Endothelial cell of umbilical vein (primary cell): ENCODE measurements at regions not wholly inside any gene's neighbourhood (a gene's known extent, or its start where the extent isn't known, plus 50 kb on each side); places are given as distances from the start of the nearest gene placed in this dataset.

Experiments
- BruUV-seq: library from RNA; stranded (reverse); fragments of 400-500 nt; replicated peaks from 2 replicates; lab custom pipeline; 2021; lab: Mats Ljungman, UMichigan
- CTCF ChIA-PET: fragments of 300-600, 350-600 bp; sonication (Branson Sonifier 250); formaldehyde crosslinking; loops from one replicate; lab custom pipeline; 2021; ENCODE audit warnings: antibody characterized with exemption, inconsistent platforms; lab: Charles Lee
- POLR2A ChIA-PET: fragments of 300-600, 350-600 bp; sonication (Branson Sonifier 250); formaldehyde crosslinking; loops from one replicate; lab custom pipeline; 2021; ENCODE audit warnings: antibody characterized with exemption, inconsistent platforms; lab: Charles Lee
- DNase-seq: peaks from one replicate; pipeline ENCODE4 v3.0.0-alpha.2; 2011; ENCODE audit warnings: low read depth, low spot score
- FAIRE-seq: peaks from 2 replicates; lab custom pipeline; 2011; peaks lifted over from hg19 to GRCh38; lab: Jason Lieb, UNC
- H2AFZ ChIP-seq: 2 replicates; pipeline ENCODE4 v1.6.0; 2012; ENCODE audit warnings: low read depth, low read length, control low read depth, inconsistent platforms
- H3K27ac ChIP-seq: 2 replicates; pipeline ENCODE4 v1.5.1; 2011; ENCODE audit warnings: low read depth, mild to moderate bottlenecking, control low read depth, low read length, moderate library complexity; ENCODE audit not compliant: insufficient read depth
- H3K27me3 ChIP-seq, 2 experiments: 2 replicates each; pipeline versions ENCODE4 v1.6.0 to v1.6.1; 2011; ENCODE audit warnings: low read length in 2 of 2, mixed read lengths in 1 of 2; ENCODE audit not compliant: control insufficient read depth in 2 of 2, insufficient read depth in 2 of 2
- H3K36me3 ChIP-seq, 2 experiments: 2 replicates in 1 of 2; 3 replicates in 1 of 2; pipeline ENCODE4 v1.5.1; 2011; ENCODE audit warnings: low read length in 2 of 2, mild to moderate bottlenecking in 1 of 2, moderate library complexity in 1 of 2; ENCODE audit not compliant: control insufficient read depth in 2 of 2, insufficient read depth in 2 of 2; ENCODE audit errors: extremely low read depth in 1 of 2
- H3K4me1 ChIP-seq: 3 replicates; pipeline ENCODE4 v1.5.1; 2011; ENCODE audit warnings: mild to moderate bottlenecking, low read length; ENCODE audit not compliant: control insufficient read depth, insufficient read depth; ENCODE audit errors: extremely low read depth
- H3K4me2 ChIP-seq: 2 replicates; pipeline ENCODE4 v1.6.1; 2011; ENCODE audit warnings: low read length, control low read depth, mixed read lengths; ENCODE audit not compliant: insufficient read depth
- H3K4me3 ChIP-seq, 3 experiments: fragments of 200-600 bp in 1 of 3; sonication (generic), shearing (Covaris generic) in 1 of 3; replicated peaks in 1 of 3; 2 replicates each; pipeline ENCODE4 v1.5.1; 2011 to 2016; ENCODE audit warnings: control low read depth in 3 of 3, low read length in 3 of 3, mild to moderate bottlenecking in 2 of 3, inconsistent platforms in 1 of 3, low read depth in 1 of 3, moderate library complexity in 1 of 3; ENCODE audit not compliant: insufficient read depth in 1 of 3
- H3K79me2 ChIP-seq: 2 replicates; pipeline ENCODE4 v1.6.0; 2012; ENCODE audit warnings: low read length, inconsistent platforms; ENCODE audit not compliant: control insufficient read depth, insufficient read depth
- H3K9ac ChIP-seq: replicated peaks from 2 replicates; pipeline ENCODE3; 2011; ENCODE audit warnings: low read length, control low read depth; ENCODE audit not compliant: insufficient read depth; ENCODE audit errors: extremely low read depth
- H3K9me1 ChIP-seq: replicated peaks from 3 replicates; pipeline ENCODE4 v1.6.0; 2011; ENCODE audit warnings: mild to moderate bottlenecking, low read length; ENCODE audit not compliant: control insufficient read depth, insufficient read depth; ENCODE audit errors: extremely low read depth
- H3K9me3 ChIP-seq: replicated peaks from 2 replicates; pipeline ENCODE4 v1.5.1; 2012; ENCODE audit warnings: low read length, inconsistent platforms; ENCODE audit not compliant: control insufficient read depth, insufficient read depth
- H4K20me1 ChIP-seq: replicated peaks from 2 replicates; pipeline ENCODE3; 2011; ENCODE audit warnings: mild to moderate bottlenecking, low read length; ENCODE audit not compliant: control insufficient read depth, insufficient read depth; ENCODE audit errors: extremely low read depth
- EZH2 ChIP-seq: IDR thresholded peaks from 2 replicates; pipeline ENCODE4 v1.6.1; 2012; ENCODE audit warnings: borderline replicate concordance, low read depth, mild to moderate bottlenecking, moderate library complexity, low read length, inconsistent platforms; ENCODE audit not compliant: severe bottlenecking
- FOS ChIP-seq: IDR thresholded peaks from 2 replicates; pipeline ENCODE4 v1.6.1; 2011; ENCODE audit warnings: mild to moderate bottlenecking, low read length, moderate library complexity, borderline replicate concordance; ENCODE audit not compliant: insufficient read depth
- GATA2 ChIP-seq: IDR thresholded peaks from 2 replicates; pipeline ENCODE4 v1.7.0; 2011; ENCODE audit warnings: low read depth, mild to moderate bottlenecking, moderate library complexity, mixed read lengths, low read length; ENCODE audit not compliant: insufficient read length, insufficient read depth
- JUN ChIP-seq: IDR thresholded peaks from 2 replicates; pipeline ENCODE4 v1.6.1; 2011; ENCODE audit warnings: borderline replicate concordance, low read depth; ENCODE audit not compliant: insufficient read length, insufficient read depth
- MYC ChIP-seq: IDR thresholded peaks from one replicate; pipeline ENCODE4 v1.6.1; 2011; ENCODE audit warnings: mild to moderate bottlenecking, low read depth, low read length
- POLR2A ChIP-seq: IDR thresholded peaks from 2 replicates; pipeline ENCODE4 v1.6.1; 2012; ENCODE audit warnings: low read depth, mild to moderate bottlenecking, control low read depth, low read length
- POLR2AphosphoS5 ChIP-seq: IDR thresholded peaks from 2 replicates; pipeline ENCODE4 v1.6.1; 2012; ENCODE audit warnings: low read depth, mild to moderate bottlenecking, control low read depth, low read length, moderate library complexity; ENCODE audit not compliant: insufficient read depth
- dilution Hi-C: fragments of 300-500 bp; cut with MboI; formaldehyde crosslinking; loops from one replicate; pipeline ENCODE4 v1.15.0; 2019; ENCODE audit warnings: low sequenced_read_pairs; ENCODE audit not compliant: extremely low pct_ligation_motif_present
- intact Hi-C: fragments of 100-400 bp; cut with micrococcal nuclease; formaldehyde crosslinking; loops from one replicate; pipeline ENCODE4 v1.10.0; 2022
- TF ChIP-seq, protein P1 (sequence below): IDR thresholded peaks from 2 replicates; pipeline ENCODE4 v1.6.1; 2011; ENCODE audit not compliant: insufficient read depth, insufficient read length
- TF ChIP-seq, protein P2 (sequence below), 2 donors: IDR thresholded peaks; 1 replicate in 1 of 2; 2 replicates in 1 of 2; pipeline ENCODE4 v1.5.1; 2011; ENCODE audit warnings: low read length in 2 of 2, mild to moderate bottlenecking in 2 of 2, moderate library complexity in 2 of 2, control low read depth in 1 of 2, inconsistent platforms in 1 of 2, low read depth in 1 of 2; ENCODE audit not compliant: insufficient read depth in 1 of 2; ENCODE audit errors: extremely low read depth in 1 of 2

DNA sequence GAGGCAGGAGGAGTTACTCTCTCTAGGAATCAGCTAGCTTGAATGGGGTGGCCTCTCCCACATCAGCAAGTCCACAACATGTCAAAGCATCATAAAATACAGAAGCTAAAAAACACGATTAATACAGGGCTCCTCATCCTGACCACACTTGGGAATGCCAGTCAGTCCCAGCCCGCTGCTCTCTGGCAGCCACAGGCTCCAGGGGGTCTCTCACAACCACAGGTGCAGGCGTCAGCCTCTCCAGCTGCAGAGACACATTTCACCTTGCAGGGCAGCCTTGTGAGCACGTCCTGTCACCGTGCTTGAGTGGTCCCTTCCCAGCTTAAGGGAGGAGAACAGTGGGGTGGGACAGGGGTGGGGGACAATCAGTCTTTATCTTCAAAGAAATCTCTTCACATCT is 137.4 kb upstream of the SH3BP4 start:
- H3K36me3 ChIP-seq = no peaks in the 10 kb centered on the region
- H3K27me3 ChIP-seq = peaks cover 11 to 15% of the 10 kb centered on the region in 2 experiments
- dilution Hi-C loops (no loop called here), intact Hi-C loops (no loop called here)
- FAIRE-seq (no peak), DNase-seq (no peak)
- BruUV-seq = no TSS peak
- no peak for TF ChIP-seq EZH2
- TF ChIP-seq, protein P1, sequence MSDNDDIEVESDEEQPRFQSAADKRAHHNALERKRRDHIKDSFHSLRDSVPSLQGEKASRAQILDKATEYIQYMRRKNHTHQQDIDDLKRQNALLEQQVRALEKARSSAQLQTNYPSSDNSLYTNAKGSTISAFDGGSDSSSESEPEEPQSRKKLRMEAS = no peak
- TF ChIP-seq FOS = no peak
- H3K27ac ChIP-seq = no peak overlapping the region
- ChIA-PET CTCF (no interaction called here), POLR2A (no interaction called here)
- H3K9me3 ChIP-seq = no peaks in the 10 kb centered on the region
- no peak overlapping the region for H3K9ac ChIP-seq
- no peak overlapping the region for H3K4me2 ChIP-seq
- H3K4me3 ChIP-seq = no peak overlapping the region
- no peak overlapping the region for H2AFZ ChIP-seq
- H4K20me1 ChIP-seq = no peaks in the 10 kb centered on the region
- no peaks in the 10 kb centered on the region for H3K9me1 ChIP-seq
- H3K4me1 ChIP-seq = peaks cover 12% of the 10 kb centered on the region
- H3K79me2 ChIP-seq = no peaks in the 10 kb centered on the region

DNA sequence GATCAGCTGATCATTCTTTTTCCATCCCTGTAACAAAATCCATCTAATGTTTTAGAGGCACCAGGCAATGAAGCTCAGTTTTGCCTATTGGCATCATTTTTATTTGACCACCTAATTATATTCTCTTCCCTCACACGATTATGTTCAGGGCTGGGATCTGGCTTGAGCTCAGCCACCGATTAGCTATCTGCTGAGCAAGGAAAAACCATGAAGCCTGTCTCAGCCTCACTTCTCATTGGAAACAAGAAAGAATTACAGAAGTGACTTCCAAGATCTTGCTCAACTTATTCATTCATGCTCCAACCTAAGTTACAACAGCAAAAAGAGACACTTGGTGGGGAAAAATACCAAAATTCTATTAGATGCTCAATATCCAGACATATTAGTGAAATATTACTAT is 139.0 kb upstream of the SH3BP4 start:
- ChIA-PET CTCF (no interaction called here), POLR2A (no interaction called here)
- dilution Hi-C loops = no loop called here

More for the DNA sequence above, 139.0 kb upstream of the SH3BP4 start:
- no peak overlapping the region for H3K4me3 ChIP-seq
- peaks cover 12% of the 10 kb centered on the region for H3K4me1 ChIP-seq
- no peaks in the 10 kb centered on the region for H3K9me1 ChIP-seq
- no TSS peak for BruUV-seq
- H4K20me1 ChIP-seq = no peaks in the 10 kb centered on the region
- no peak overlapping the region for H3K9ac ChIP-seq
- H3K4me2 ChIP-seq = no peak overlapping the region
- no peak for DNase-seq
- H3K36me3 ChIP-seq = no peaks in the 10 kb centered on the region
- no peak overlapping the region for H2AFZ ChIP-seq
- no peak for FAIRE-seq
- H3K27me3 ChIP-seq = peaks cover 14 to 21% of the 10 kb centered on the region in 2 experiments
- H3K9me3 ChIP-seq = no peaks in the 10 kb centered on the region
- no peak for TF ChIP-seq POLR2A
- TF ChIP-seq EZH2 = no peak
- TF ChIP-seq GATA2 = no peak
- TF ChIP-seq, protein P2, sequence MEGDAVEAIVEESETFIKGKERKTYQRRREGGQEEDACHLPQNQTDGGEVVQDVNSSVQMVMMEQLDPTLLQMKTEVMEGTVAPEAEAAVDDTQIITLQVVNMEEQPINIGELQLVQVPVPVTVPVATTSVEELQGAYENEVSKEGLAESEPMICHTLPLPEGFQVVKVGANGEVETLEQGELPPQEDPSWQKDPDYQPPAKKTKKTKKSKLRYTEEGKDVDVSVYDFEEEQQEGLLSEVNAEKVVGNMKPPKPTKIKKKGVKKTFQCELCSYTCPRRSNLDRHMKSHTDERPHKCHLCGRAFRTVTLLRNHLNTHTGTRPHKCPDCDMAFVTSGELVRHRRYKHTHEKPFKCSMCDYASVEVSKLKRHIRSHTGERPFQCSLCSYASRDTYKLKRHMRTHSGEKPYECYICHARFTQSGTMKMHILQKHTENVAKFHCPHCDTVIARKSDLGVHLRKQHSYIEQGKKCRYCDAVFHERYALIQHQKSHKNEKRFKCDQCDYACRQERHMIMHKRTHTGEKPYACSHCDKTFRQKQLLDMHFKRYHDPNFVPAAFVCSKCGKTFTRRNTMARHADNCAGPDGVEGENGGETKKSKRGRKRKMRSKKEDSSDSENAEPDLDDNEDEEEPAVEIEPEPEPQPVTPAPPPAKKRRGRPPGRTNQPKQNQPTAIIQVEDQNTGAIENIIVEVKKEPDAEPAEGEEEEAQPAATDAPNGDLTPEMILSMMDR (IDR thresholded peaks at IDR 0.05; ENCODE audit: extremely low read depth in 1 of 2, insufficient read depth in 1 of 2, low read depth in 1 of 2, low read length in 2 of 2) = no peak
- TF ChIP-seq, protein P1 = no peak
- no peak for TF ChIP-seq MYC
- no peak for TF ChIP-seq JUN
- TF ChIP-seq POLR2AphosphoS5 = no peak
- no peak for TF ChIP-seq FOS
- no peaks in the 10 kb centered on the region for H3K79me2 ChIP-seq
- H3K27ac ChIP-seq = no peak overlapping the region
- intact Hi-C loops = no loop called here
